CD4-positive, alpha-beta T cell treated with Interferon alpha-2 for 1 hour (primary cell): ENCODE measurements at regions not wholly inside any gene's neighbourhood (a gene's known extent, or its start where the extent isn't known, plus 50 kb on each side); places are given as distances from the start of the nearest gene placed in this dataset.
"Not testable (repeated sequence)": the region's sequence is repeated elsewhere in the genome, so short reads cannot be mapped to it uniquely, and the experiment has no call there.

Experiments used
- DNase-seq, 2 donors: peaks; one replicate each; pipeline ENCODE4 v3.0.0-alpha.2; 2020 to 2022

DNA sequence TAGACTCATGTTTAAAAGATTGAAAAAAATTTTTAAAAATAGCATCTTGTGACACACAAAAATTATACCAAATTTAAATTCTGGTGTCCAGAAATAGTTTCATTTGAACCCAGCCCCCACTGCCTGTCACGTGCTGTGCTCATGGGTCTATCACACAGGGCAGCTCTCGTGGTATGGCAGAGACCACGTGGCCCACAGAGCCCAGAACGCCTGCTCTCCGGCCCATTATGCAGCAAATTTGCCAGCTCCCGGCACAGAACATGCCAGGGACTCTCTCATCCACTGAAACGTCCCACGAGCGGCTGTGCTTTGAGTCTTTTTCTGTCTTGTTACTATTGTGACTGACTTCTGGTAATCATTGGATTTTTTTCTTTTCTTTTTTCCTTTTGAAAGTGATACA lies 224.3 kb downstream of the TTLL2 start:
- no peak for DNase-seq

DNA sequence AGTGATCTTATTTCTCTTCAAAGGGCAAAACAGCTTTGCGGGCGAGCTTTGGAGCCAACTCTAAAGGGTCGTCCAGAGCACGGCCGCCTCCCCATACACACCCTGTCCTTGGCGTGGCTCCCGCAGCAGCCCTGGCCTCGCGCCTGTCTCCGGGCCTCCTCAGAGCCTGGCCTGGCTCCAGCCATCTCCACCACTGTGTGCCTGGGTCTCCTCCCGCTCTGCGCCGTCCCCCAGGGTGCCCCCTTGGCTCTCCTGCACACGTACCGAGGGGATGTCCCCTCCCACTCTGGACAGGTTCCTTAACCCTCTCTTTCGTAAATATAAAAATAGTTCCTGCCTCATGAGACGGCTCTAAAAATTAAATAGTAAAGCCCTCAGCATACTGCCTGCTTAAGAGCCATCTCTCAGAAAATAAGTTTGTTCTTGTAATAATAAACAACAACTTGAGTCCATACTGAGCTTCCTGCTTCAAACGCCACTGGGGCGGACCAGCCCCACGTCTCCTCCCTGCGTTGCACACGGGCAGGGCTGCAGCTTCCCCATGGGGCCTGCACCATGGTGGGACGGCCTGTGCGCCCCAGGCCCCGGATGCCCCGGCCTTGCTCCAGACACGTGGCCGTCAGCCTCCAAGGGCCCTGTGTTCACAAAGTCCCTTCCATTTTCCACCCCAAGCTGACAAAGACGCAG lies 226.2 kb downstream of the TTLL2 start:
- no peak for DNase-seq

GRCh38 chr6:167551628-167552257 lies 226.9 kb downstream of the TTLL2 start:
- DNase-seq: no peak

DNA sequence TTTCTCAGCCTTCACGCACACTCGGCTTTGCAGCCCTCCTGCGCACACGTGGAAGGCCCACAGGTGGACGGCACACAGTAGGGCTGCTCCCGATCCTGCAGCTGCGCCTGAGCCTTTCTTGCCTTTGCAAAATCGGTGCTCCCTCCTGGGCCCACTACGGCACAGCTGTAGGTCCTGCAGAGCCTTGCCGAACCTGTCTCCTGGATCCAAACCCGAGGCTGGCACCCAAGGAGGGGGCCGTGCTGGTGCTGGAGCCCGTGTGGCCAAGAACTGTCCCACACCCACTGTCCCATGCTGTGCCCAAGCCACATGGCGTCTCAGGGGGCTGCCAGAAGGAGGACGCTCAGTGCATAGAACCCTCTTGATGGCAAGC lies 227.4 kb downstream of the TTLL2 start:
- DNase-seq: no peak

- no peak for DNase-seq
Observed at GRCh38 chr6:167552961-167553735, 228.3 kb downstream of the TTLL2 start.

DNA sequence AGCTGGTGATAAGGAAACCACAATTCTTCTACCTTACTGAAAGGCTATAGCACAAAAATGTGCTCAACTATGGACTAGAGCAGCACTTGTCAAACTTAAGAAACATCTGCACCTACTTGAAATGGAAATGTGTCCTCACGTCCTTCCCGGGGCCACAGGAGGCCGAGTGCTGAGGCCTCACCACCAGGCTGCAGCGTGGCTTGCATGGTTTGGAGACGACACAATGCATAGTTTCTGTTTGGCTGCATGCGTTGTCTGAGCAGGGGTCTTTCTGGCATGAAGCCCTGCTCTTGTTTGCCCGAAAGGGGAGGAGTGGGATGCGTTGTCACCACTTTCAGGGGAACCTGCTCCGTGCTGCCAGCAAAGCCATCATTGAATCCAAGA lies 228.8 kb downstream of the TTLL2 start:
- DNase-seq: no peak

GRCh38 chr6:167554854-167555253 lies 230.0 kb downstream of the TTLL2 start:
- no peak for DNase-seq

DNA sequence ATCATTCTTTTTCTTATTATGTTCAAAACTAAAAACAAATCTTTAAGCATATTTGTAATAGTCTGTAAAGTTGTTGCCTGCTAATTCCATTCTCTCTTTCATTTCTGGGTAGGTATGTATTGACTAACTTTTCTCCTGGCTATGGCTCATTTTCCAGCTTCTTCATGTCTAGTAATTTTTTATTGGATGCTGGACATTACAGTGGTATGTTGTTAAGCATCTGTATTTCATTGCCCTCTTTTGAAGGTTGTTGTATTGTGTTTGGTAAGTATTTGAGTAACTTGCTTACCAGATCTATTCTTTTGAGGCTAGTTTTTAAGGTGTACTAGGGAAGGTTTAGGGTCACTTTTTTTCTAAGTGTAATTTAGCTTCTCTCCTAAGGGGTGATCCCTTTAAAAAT lies 230.9 kb downstream of the TTLL2 start:
- DNase-seq: no peak

GRCh38 chr6:167557675-167558074 lies 232.8 kb downstream of the TTLL2 start:
- no peak for DNase-seq

DNA sequence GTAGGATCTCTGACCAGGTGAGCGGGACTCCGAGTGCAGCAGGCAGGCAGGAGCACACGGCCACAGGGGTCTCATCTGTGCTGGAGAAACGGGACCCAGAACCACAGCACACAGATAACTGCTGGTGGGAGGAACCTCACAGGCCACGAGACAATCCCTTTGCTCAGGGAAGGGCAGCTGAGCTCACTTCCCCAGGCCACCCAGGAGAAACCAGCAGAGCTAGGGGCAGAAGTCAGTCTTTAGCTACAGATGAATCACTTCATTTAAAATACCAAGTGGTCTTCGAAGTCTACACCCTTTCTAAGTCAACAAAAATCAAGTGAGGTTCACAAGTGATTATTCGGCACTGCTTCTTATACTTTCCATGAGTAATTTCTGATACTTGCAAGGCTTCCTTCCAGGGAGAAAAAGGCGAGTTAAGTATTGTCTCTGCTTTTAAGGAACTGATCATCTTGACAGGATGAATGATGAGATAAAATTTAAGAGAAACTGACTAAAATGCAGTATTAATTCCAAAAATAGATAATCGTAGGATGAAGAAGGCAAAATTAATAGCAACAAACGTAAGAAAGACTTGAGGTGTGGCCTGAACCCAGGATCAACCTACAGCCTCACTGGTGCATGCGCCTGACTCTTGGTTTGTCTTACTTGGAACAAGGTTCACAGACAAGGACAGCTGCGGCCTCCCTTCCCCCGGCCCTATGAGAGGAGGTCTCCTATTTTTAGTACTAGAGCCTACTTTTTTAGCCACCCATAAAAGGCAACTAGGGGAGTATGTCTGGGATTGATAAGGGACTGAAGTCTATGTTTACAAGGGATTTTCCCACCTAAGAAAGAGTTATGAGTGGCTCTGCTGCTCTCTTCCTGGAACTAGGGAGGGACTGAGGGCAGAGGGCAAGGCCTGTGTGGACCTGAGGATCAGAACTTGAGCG lies 233.6 kb downstream of the TTLL2 start:
- no peak for DNase-seq

DNA sequence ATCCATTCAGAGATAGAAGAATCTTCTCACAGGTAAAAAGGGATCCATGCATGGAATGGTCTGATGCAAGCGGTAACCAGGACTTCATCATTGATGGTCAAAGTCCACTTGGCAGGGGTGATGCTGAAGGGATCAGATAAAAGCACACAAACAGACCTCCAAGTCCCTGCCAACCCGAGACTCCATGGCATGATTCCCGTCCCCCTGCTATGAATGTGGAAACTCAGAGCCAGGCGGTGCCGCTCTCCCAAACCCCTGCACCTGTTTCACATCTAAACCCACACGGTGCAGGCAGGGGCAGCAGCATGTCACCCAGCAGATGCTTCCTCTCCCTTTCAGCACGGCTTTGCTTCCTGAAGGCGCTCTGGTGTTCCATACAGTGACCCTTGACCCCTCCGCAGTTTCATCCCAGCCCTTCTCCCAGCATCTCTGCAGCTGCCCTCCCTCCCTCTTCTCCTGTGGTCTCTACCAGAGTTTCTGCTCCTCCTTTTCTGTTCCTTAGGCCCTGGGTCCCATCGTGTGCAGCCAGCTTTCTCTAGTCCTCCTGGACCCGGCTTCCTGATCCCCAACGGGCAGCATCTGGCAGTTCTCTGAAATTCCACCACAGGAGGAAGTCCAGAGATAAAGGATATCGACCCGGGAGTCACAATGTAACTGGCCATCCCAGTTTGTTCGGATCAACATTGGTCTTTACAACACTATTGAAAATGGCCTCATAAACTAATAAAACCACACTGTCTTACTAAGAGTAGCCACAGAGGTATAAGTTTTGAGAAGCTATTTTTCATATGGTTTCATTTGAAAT lies 235.0 kb downstream of the TTLL2 start:
- no peak for DNase-seq

GRCh38 chr6:167560673-167561569 lies 236.0 kb downstream of the TTLL2 start:
- DNase-seq: no peak

- not testable (repeated sequence) for DNase-seq
Observed at GRCh38 chr6:167562862-167563261, 238.0 kb downstream of the TTLL2 start.

GRCh38 chr6:167564416-167565250 lies 239.7 kb downstream of the TTLL2 start:
- no peak for DNase-seq

DNA sequence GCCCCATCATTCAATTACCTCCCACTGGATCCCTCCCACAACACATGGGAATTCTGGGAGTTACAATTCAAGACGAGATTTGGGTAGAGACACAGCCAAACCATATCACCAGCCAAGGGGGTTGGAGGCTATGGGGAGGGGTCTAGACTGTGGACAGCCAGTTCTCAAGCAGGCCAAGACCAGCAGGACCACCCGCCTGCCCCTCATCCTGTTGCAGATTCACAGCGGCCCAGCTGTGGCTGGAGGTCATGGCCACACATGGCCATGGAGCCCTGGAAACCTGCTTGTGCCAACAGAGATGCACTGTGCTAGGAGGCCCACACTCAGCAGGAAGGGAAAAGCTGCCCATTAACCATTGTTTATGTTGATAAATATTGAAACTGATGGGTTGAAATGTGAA lies 240.5 kb downstream of the TTLL2 start:
- no peak for DNase-seq

DNA sequence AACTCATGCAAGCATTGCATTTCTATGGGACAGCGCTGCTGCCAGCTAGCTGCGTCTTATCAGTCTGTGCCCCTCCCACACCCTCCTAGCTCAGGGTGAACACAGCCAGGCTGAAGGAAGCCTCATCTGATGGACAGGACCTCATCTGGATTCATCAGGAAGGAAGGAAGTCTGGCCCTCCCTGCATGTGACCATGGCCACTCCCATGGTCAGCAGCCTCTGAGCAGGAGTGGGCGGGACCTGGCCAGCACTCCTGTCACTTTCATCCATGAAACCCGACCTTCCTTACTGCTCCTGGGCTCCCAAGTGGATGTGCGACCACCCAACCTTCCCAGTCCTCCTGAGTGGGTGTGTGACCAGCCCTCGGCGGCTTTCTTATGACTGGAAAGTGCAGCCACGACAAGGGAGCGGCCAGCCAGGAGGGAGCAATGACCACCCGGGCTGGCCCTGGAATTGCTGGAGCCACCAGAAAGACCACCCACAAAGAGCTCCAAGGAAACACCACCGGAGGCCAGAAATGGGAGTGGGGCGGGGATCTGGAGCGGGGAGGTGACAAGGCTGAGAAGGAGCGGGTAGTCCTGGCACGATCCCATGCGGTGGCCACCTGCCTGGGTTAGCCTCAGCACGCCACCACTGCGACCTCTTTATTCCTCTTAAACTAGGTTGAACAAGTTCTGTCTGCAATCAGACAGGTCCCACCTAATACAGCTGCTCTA lies 241.2 kb downstream of the TTLL2 start:
- DNase-seq: no peak

DNA sequence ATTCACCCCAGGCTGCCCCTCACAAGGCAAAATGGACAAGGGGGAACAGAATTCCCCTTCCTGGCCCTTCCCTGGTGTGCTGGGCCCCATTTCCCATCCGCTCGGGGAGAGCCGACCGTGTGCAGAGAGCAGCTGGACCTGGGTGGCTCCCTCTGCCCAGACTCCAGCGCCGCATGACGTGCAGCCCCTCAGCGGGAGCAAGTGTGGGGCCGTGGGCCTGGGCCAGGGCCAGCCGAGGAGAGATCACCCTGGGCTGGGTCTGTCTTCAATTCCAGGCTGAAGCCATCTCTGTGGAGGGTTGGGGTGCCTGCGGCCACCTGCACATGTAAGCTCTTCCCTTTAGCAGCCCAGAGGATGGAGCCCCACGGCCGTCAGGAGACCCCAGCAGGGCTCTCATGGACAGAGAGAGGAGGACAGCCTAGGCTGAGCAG lies 241.8 kb downstream of the TTLL2 start:
- DNase-seq: no peak

GRCh38 chr6:167567142-167568033 lies 242.5 kb downstream of the TTLL2 start:
- no peak for DNase-seq
